Liver (tissue), 8 donors: ENCODE measurements at regions not wholly inside any gene's neighbourhood (a gene's known extent, or its start where the extent isn't known, plus 50 kb on each side); places are given as distances from the start of the nearest gene placed in this dataset.

ENCODE experiments used
- DNase-seq: peaks from one replicate; pipeline ENCODE4 v3.0.0-alpha.2; 2017; ENCODE audit warnings: low spot score
- H3K27ac ChIP-seq, 2 donors: one replicate each; pipeline ENCODE4 v1.7.0; 2013; ENCODE audit warnings: inconsistent platforms in 2 of 2, low read length in 2 of 2, control low read depth in 1 of 2, low read depth in 1 of 2, mild to moderate bottlenecking in 1 of 2
- H3K27me3 ChIP-seq, 4 donors: one replicate each; pipeline versions ENCODE4 v1.6.1 to v1.7.0; 2013; ENCODE audit warnings: low read length in 3 of 4, inconsistent platforms in 1 of 4, mild to moderate bottlenecking in 1 of 4, moderate library complexity in 1 of 4; ENCODE audit not compliant: control insufficient read depth in 4 of 4, insufficient read depth in 4 of 4
- H3K36me3 ChIP-seq, 4 donors: one replicate each; pipeline versions ENCODE4 v1.6.1 to v1.7.0; 2013; ENCODE audit warnings: low read length in 3 of 4, mild to moderate bottlenecking in 3 of 4, low read depth in 1 of 4, moderate library complexity in 1 of 4; ENCODE audit not compliant: control insufficient read depth in 4 of 4, insufficient read depth in 3 of 4
- H3K4me1 ChIP-seq, 4 donors: one replicate each; pipeline versions ENCODE4 v1.6.1 to v1.7.0; 2013; ENCODE audit warnings: low read length in 3 of 4, mild to moderate bottlenecking in 3 of 4, moderate library complexity in 1 of 4; ENCODE audit not compliant: control insufficient read depth in 4 of 4, insufficient read depth in 4 of 4
- H3K4me3 ChIP-seq, 3 donors: one replicate each; pipeline versions ENCODE4 v1.6.1 to v1.7.0; 2013; ENCODE audit warnings: low read length in 3 of 3, control low read depth in 1 of 3, low read depth in 1 of 3, mild to moderate bottlenecking in 1 of 3
- H3K9ac ChIP-seq, 2 donors: one replicate each; pipeline ENCODE4 v1.7.0; 2013; ENCODE audit warnings: low read length in 2 of 2, mild to moderate bottlenecking in 2 of 2, moderate library complexity in 2 of 2, control low read depth in 1 of 2, low read depth in 1 of 2
- H3K9me3 ChIP-seq, 4 donors: one replicate each; pipeline versions ENCODE4 v1.6.1 to v1.7.0; 2013; ENCODE audit warnings: low read length in 3 of 4; ENCODE audit not compliant: control insufficient read depth in 4 of 4
- EGR1 ChIP-seq, 2 donors: IDR thresholded peaks; 2 replicates each; pipeline ENCODE4 v1.6.1; 2016 to 2018; ENCODE audit warnings: antibody characterized with exemption in 2 of 2, low read depth in 2 of 2
- FOXA1 ChIP-seq: IDR thresholded peaks from 2 replicates; pipeline ENCODE4 v1.6.1; 2016; ENCODE audit warnings: antibody characterized with exemption
- FOXA2 ChIP-seq: IDR thresholded peaks from 2 replicates; pipeline ENCODE4 v1.6.1; 2016; ENCODE audit warnings: antibody characterized with exemption
- GABPA ChIP-seq, 2 donors: IDR thresholded peaks in 1 of 2; conservative IDR thresholded peaks in 1 of 2; 2 replicates each; pipeline ENCODE4 v1.6.1; 2016; ENCODE audit warnings: antibody characterized with exemption in 2 of 2, mild to moderate bottlenecking in 1 of 2, moderate library complexity in 1 of 2
- HNF4A ChIP-seq, 2 donors: conservative IDR thresholded peaks; 2 replicates each; pipeline ENCODE4 v1.6.1; 2016; ENCODE audit warnings: antibody characterized with exemption in 2 of 2, mild to moderate bottlenecking in 2 of 2
- HNF4G ChIP-seq: IDR thresholded peaks from 2 replicates; pipeline ENCODE4 v1.6.1; 2016; ENCODE audit warnings: antibody characterized with exemption
- JUND ChIP-seq, 2 donors: IDR thresholded peaks; 2 replicates each; pipeline ENCODE4 v1.6.1; 2016; ENCODE audit warnings: antibody characterized with exemption in 2 of 2
- NR2F2 ChIP-seq: IDR thresholded peaks from 2 replicates; pipeline ENCODE4 v1.6.1; 2016; ENCODE audit warnings: antibody characterized with exemption
- RAD21 ChIP-seq, 2 donors: IDR thresholded peaks; 2 replicates each; pipeline ENCODE4 v1.6.1; 2016; ENCODE audit warnings: antibody characterized with exemption in 2 of 2, mild to moderate bottlenecking in 2 of 2
- RXRA ChIP-seq, 2 donors: IDR thresholded peaks; 2 replicates each; pipeline ENCODE4 v1.6.1; 2017 to 2018; ENCODE audit warnings: antibody characterized with exemption in 2 of 2, mild to moderate bottlenecking in 1 of 2
- SP1 ChIP-seq: IDR thresholded peaks from 2 replicates; pipeline ENCODE4 v1.6.1; 2018; ENCODE audit warnings: antibody characterized with exemption, mild to moderate bottlenecking
- TAF1 ChIP-seq: conservative IDR thresholded peaks from 2 replicates; pipeline ENCODE4 v1.6.1; 2016; ENCODE audit warnings: antibody characterized with exemption, mild to moderate bottlenecking
- YY1 ChIP-seq: IDR thresholded peaks from 2 replicates; pipeline ENCODE4 v1.6.1; 2016; ENCODE audit warnings: antibody characterized with exemption, mild to moderate bottlenecking
- WGBS: extraction: QIAGEN DNeasy Blood & Tissue Kit; methylation state at CpG from one replicate; pipeline ENCODE4 v1.1.7; 2013; 5-methylcytosine and 5-hydroxymethylcytosine counted together
- TF ChIP-seq, protein P1 (sequence below): IDR thresholded peaks from 2 replicates; pipeline ENCODE4 v1.6.1; 2016; ENCODE audit warnings: antibody characterized with exemption
- TF ChIP-seq, protein P2 (sequence below): IDR thresholded peaks from 2 replicates; pipeline ENCODE4 v1.6.1; 2016; ENCODE audit warnings: antibody characterized with exemption
- TF ChIP-seq, protein P3 (sequence below): IDR thresholded peaks from 2 replicates; pipeline ENCODE4 v1.6.1; 2016; ENCODE audit warnings: antibody characterized with exemption, mild to moderate bottlenecking
- TF ChIP-seq, protein P4 (sequence below): IDR thresholded peaks from 2 replicates; pipeline ENCODE4 v1.6.1; 2016; ENCODE audit warnings: antibody characterized with exemption
- TF ChIP-seq, protein P5 (sequence below): fragments of 150-350 bp; IDR thresholded peaks from 2 replicates; pipeline ENCODE4 v1.5.1; 2017; ENCODE audit warnings: improper control_type of control experiment, low read depth, low read length; ENCODE audit not compliant: missing input control
- donor health status: healthy.
- donor health status: healthy.
- donor health status: healthy.
- donor health status: healthy.
- donor health status: healthy.

DNA sequence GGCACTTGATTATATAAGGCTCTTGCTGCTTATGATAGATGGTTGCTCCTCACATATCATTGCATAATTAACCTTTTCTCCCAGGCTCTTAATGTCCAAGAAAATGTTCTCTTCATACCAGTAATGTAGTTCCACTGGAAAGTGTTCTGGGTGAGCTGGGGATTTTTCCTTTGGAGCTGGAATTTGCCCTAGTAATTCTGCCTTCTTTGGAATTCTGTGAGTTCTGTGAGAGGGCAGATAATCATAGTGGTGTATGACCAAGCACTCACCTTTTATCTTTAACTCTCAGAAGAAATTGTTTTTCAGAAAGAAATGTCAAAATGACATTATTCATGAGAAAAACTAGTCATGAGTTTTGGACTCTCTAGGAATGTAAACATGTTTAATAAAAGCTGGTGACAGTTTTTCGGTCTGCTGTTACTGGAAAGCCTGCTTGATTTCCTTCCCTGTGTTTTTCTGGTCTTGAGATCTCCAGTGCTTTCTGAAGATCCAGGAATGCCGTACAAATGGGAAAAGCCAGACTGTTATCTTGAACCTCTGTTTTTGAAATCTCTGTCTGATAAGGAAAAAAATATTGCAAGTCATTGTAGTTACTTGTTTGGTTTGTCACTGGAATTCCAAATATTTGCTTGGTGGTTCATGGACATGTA, 148.3 kb upstream of the PRPS1L1 start:
- H3K9me3 ChIP-seq: no peaks in the 10 kb centered on the region
- WGBS: 37% methylated on average over 2 of the region's 2 CpGs
- DNase-seq: no peak
- no peaks in the 10 kb centered on the region for H3K36me3 ChIP-seq
- no peak overlapping the region for H3K9ac ChIP-seq
- no peak overlapping the region for H3K27ac ChIP-seq
- H3K4me1 ChIP-seq: no peaks in the 10 kb centered on the region
- H3K27me3 ChIP-seq: no peaks in the 10 kb centered on the region
- H3K4me3 ChIP-seq: no peak overlapping the region
- TF ChIP-seq FOXA1 (no peak), RXRA (IDR thresholded peaks at IDR 0.05) (no peak), YY1 (no peak), NR2F2 (no peak), JUND (IDR thresholded peaks at IDR 0.05) (no peak), FOXA2 (no peak), HNF4G (no peak), RAD21 (IDR thresholded peaks at IDR 0.05) (no peak), GABPA (IDR thresholded peaks at IDR 0.05 in 1 of 2, conservative IDR thresholded peaks at IDR 0.05 in 1 of 2) (no peak), EGR1 (IDR thresholded peaks at IDR 0.05; ENCODE audit: low read depth in 2 of 2) (no peak), HNF4A (conservative IDR thresholded peaks at IDR 0.05) (no peak), TAF1 (no peak), SP1 (no peak)
- TF ChIP-seq, protein P1, sequence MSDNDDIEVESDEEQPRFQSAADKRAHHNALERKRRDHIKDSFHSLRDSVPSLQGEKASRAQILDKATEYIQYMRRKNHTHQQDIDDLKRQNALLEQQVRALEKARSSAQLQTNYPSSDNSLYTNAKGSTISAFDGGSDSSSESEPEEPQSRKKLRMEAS: no peak
- TF ChIP-seq, protein P2, sequence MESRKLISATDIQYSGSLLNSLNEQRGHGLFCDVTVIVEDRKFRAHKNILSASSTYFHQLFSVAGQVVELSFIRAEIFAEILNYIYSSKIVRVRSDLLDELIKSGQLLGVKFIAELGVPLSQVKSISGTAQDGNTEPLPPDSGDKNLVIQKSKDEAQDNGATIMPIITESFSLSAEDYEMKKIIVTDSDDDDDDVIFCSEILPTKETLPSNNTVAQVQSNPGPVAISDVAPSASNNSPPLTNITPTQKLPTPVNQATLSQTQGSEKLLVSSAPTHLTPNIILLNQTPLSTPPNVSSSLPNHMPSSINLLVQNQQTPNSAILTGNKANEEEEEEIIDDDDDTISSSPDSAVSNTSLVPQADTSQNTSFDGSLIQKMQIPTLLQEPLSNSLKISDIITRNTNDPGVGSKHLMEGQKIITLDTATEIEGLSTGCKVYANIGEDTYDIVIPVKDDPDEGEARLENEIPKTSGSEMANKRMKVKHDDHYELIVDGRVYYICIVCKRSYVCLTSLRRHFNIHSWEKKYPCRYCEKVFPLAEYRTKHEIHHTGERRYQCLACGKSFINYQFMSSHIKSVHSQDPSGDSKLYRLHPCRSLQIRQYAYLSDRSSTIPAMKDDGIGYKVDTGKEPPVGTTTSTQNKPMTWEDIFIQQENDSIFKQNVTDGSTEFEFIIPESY: no peak
- TF ChIP-seq, protein P3, sequence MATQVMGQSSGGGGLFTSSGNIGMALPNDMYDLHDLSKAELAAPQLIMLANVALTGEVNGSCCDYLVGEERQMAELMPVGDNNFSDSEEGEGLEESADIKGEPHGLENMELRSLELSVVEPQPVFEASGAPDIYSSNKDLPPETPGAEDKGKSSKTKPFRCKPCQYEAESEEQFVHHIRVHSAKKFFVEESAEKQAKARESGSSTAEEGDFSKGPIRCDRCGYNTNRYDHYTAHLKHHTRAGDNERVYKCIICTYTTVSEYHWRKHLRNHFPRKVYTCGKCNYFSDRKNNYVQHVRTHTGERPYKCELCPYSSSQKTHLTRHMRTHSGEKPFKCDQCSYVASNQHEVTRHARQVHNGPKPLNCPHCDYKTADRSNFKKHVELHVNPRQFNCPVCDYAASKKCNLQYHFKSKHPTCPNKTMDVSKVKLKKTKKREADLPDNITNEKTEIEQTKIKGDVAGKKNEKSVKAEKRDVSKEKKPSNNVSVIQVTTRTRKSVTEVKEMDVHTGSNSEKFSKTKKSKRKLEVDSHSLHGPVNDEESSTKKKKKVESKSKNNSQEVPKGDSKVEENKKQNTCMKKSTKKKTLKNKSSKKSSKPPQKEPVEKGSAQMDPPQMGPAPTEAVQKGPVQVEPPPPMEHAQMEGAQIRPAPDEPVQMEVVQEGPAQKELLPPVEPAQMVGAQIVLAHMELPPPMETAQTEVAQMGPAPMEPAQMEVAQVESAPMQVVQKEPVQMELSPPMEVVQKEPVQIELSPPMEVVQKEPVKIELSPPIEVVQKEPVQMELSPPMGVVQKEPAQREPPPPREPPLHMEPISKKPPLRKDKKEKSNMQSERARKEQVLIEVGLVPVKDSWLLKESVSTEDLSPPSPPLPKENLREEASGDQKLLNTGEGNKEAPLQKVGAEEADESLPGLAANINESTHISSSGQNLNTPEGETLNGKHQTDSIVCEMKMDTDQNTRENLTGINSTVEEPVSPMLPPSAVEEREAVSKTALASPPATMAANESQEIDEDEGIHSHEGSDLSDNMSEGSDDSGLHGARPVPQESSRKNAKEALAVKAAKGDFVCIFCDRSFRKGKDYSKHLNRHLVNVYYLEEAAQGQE: no peak
- TF ChIP-seq, protein P4, sequence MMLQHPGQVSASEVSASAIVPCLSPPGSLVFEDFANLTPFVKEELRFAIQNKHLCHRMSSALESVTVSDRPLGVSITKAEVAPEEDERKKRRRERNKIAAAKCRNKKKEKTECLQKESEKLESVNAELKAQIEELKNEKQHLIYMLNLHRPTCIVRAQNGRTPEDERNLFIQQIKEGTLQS: no peak
- TF ChIP-seq, protein P5, sequence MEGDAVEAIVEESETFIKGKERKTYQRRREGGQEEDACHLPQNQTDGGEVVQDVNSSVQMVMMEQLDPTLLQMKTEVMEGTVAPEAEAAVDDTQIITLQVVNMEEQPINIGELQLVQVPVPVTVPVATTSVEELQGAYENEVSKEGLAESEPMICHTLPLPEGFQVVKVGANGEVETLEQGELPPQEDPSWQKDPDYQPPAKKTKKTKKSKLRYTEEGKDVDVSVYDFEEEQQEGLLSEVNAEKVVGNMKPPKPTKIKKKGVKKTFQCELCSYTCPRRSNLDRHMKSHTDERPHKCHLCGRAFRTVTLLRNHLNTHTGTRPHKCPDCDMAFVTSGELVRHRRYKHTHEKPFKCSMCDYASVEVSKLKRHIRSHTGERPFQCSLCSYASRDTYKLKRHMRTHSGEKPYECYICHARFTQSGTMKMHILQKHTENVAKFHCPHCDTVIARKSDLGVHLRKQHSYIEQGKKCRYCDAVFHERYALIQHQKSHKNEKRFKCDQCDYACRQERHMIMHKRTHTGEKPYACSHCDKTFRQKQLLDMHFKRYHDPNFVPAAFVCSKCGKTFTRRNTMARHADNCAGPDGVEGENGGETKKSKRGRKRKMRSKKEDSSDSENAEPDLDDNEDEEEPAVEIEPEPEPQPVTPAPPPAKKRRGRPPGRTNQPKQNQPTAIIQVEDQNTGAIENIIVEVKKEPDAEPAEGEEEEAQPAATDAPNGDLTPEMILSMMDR: no peak
